Karpas-422 (cell line): ENCODE measurements at regions not wholly inside any gene's neighbourhood (a gene's known extent, or its start where the extent isn't known, plus 50 kb on each side); places are given as distances from the start of the nearest gene placed in this dataset.
"Not testable (repeated sequence)": the region's sequence is repeated elsewhere in the genome, so short reads cannot be mapped to it uniquely, and the experiment has no call there.

Source experiments
- DNase-seq: peaks from one replicate; pipeline ENCODE4 v3.0.0-alpha.2; 2015
- H2AFZ ChIP-seq: fragments of 200-600 bp; sonication (generic); 2 replicates; pipeline ENCODE4 v1.6.1; 2014; ENCODE audit warnings: antibody characterized with exemption, low read length, mixed read lengths
- H3K27ac ChIP-seq: fragments of 200-600 bp; sonication (generic); 2 replicates; pipeline ENCODE4 v1.5.1; 2014; ENCODE audit warnings: mild to moderate bottlenecking, low read length, moderate library complexity
- H3K27me3 ChIP-seq: fragments of 200-600 bp; sonication (generic); 2 replicates; pipeline ENCODE4 v1.6.1; 2014; ENCODE audit warnings: low read length, mixed read lengths
- H3K36me3 ChIP-seq: fragments of 200-600 bp; sonication (generic); 2 replicates; pipeline ENCODE4 v1.6.1; 2014; ENCODE audit warnings: low read length, mixed read lengths; ENCODE audit not compliant: insufficient read depth
- H3K4me1 ChIP-seq: fragments of 200-600 bp; sonication (generic); 2 replicates; pipeline ENCODE4 v1.6.1; 2014; ENCODE audit warnings: mild to moderate bottlenecking, low read length, mixed read lengths
- H3K4me2 ChIP-seq: fragments of 200-600 bp; sonication (generic); 2 replicates; pipeline ENCODE4 v1.6.1; 2014; ENCODE audit warnings: low read length, low read depth, mild to moderate bottlenecking; ENCODE audit not compliant: poor library complexity, severe bottlenecking
- H3K4me3 ChIP-seq: fragments of 200-600 bp; sonication (generic); 2 replicates; pipeline ENCODE4 v1.5.1; 2014; ENCODE audit warnings: mild to moderate bottlenecking, antibody characterized with exemption, low read length, mixed read lengths
- H3K79me2 ChIP-seq: fragments of 200-600 bp; sonication (generic); 2 replicates; pipeline ENCODE4 v1.6.1; 2014; ENCODE audit warnings: mild to moderate bottlenecking, low read length, mixed read lengths
- H3K9ac ChIP-seq: fragments of 200-600 bp; sonication (generic); 2 replicates; pipeline ENCODE4 v1.6.0; 2014; ENCODE audit warnings: low read length
- H3K9me2 ChIP-seq: fragments of 200-600 bp; sonication (generic), shearing (Covaris generic); replicated peaks from 2 replicates; pipeline ENCODE4 v1.6.0; 2014; ENCODE audit warnings: mild to moderate bottlenecking, low read length, moderate library complexity; ENCODE audit not compliant: insufficient read depth
- H3K9me3 ChIP-seq: fragments of 300-700, 200-600 bp; sonication (generic); 2 replicates; pipeline ENCODE4 v1.6.1; 2014; ENCODE audit warnings: low read length, mixed read lengths
- H4K20me1 ChIP-seq: fragments of 200-600 bp; sonication (generic); 2 replicates; pipeline ENCODE4 v1.6.1; 2014; ENCODE audit warnings: mild to moderate bottlenecking, antibody characterized with exemption, low read length, low read depth; ENCODE audit not compliant: insufficient read depth

GRCh38 chr10:62974795-62975194 is 158.3 kb upstream of the NRBF2 start:
- H3K27me3 ChIP-seq, H3K79me2 ChIP-seq, H3K9ac ChIP-seq, DNase-seq, H2AFZ ChIP-seq, H3K4me1 ChIP-seq, H3K36me3 ChIP-seq, H3K9me3 ChIP-seq, H3K4me3 ChIP-seq, H4K20me1 ChIP-seq, H3K9me2 ChIP-seq, H3K27ac ChIP-seq, H3K4me2 ChIP-seq: not testable (repeated sequence)

- H3K79me2 ChIP-seq, result no peaks in the 10 kb centered on the region
- no peak overlapping the region for H3K9ac ChIP-seq
- no peaks in the 10 kb centered on the region for H3K9me2 ChIP-seq
- no peaks in the 10 kb centered on the region for H3K9me3 ChIP-seq
- H3K4me2 ChIP-seq, result no peak overlapping the region
- no peak overlapping the region for H3K27ac ChIP-seq
- no peaks in the 10 kb centered on the region for H4K20me1 ChIP-seq
- no peak overlapping the region for H3K4me3 ChIP-seq
- no peaks in the 10 kb centered on the region for H3K36me3 ChIP-seq
- no peak overlapping the region for H2AFZ ChIP-seq
- no peaks in the 10 kb centered on the region for H3K4me1 ChIP-seq
- H3K27me3 ChIP-seq, result no peaks in the 10 kb centered on the region
- no peak for DNase-seq
Observed at GRCh38 chr10:62972103-62972502, 155.9 kb upstream of the EGR2 start.

DNA sequence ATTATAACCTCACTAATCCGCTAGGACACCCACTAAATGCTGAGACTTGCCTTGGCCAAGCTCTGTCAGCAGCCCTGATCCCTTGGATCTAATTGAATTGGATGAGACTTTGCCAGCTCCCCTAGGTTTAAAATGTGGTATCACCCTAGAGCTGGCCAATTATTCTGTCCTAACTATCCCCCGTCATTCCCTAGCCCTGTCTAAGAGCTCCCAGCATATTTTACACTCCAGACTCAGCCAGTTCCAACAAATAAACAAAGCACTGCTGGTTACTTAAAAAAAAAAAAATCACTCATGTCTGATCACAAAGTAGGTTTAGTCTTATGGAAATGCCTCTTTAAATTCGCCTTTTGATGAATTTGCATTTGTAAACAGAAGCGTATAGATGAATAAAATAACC is 147.9 kb upstream of the EGR2 start:
- H3K9ac ChIP-seq, result no peak overlapping the region
- no peak overlapping the region for H3K4me2 ChIP-seq
- DNase-seq, result no peak
- H3K27ac ChIP-seq, result no peak overlapping the region
- no peaks in the 10 kb centered on the region for H3K9me2 ChIP-seq
- H3K27me3 ChIP-seq, result no peaks in the 10 kb centered on the region
- H3K9me3 ChIP-seq, result no peaks in the 10 kb centered on the region
- no peaks in the 10 kb centered on the region for H3K4me1 ChIP-seq
- H3K36me3 ChIP-seq, result no peaks in the 10 kb centered on the region
- no peak overlapping the region for H3K4me3 ChIP-seq
- no peaks in the 10 kb centered on the region for H3K79me2 ChIP-seq
- H2AFZ ChIP-seq, result no peak overlapping the region
- H4K20me1 ChIP-seq, result no peaks in the 10 kb centered on the region

- no peak overlapping the region for H3K27ac ChIP-seq
- peak; percentile 42 for DNase-seq
- H3K9me3 ChIP-seq, result no peaks in the 10 kb centered on the region
- H4K20me1 ChIP-seq, result no peaks in the 10 kb centered on the region
- H3K9ac ChIP-seq, result no peak overlapping the region
- H3K27me3 ChIP-seq, result no peaks in the 10 kb centered on the region
- no peak overlapping the region for H2AFZ ChIP-seq
- no peak overlapping the region for H3K4me3 ChIP-seq
- no peak overlapping the region for H3K4me2 ChIP-seq
- no peaks in the 10 kb centered on the region for H3K4me1 ChIP-seq
- H3K9me2 ChIP-seq, result no peaks in the 10 kb centered on the region
- no peaks in the 10 kb centered on the region for H3K79me2 ChIP-seq
- H3K36me3 ChIP-seq, result no peaks in the 10 kb centered on the region
Observed at GRCh38 chr10:62961951-62962523, 145.9 kb upstream of the EGR2 start.

- no peaks in the 10 kb centered on the region for H3K9me2 ChIP-seq
- no peaks in the 10 kb centered on the region for H3K79me2 ChIP-seq
- DNase-seq, result no peak
- no peak overlapping the region for H3K27ac ChIP-seq
- no peak overlapping the region for H3K9ac ChIP-seq
- no peaks in the 10 kb centered on the region for H3K4me1 ChIP-seq
- no peaks in the 10 kb centered on the region for H3K27me3 ChIP-seq
- H2AFZ ChIP-seq, result no peak overlapping the region
- no peaks in the 10 kb centered on the region for H4K20me1 ChIP-seq
- H3K4me2 ChIP-seq, result no peak overlapping the region
- H3K36me3 ChIP-seq, result no peaks in the 10 kb centered on the region
- H3K4me3 ChIP-seq, result no peak overlapping the region
- H3K9me3 ChIP-seq, result no peaks in the 10 kb centered on the region
Observed at GRCh38 chr10:62960416-62960815, 144.2 kb upstream of the EGR2 start.

DNA sequence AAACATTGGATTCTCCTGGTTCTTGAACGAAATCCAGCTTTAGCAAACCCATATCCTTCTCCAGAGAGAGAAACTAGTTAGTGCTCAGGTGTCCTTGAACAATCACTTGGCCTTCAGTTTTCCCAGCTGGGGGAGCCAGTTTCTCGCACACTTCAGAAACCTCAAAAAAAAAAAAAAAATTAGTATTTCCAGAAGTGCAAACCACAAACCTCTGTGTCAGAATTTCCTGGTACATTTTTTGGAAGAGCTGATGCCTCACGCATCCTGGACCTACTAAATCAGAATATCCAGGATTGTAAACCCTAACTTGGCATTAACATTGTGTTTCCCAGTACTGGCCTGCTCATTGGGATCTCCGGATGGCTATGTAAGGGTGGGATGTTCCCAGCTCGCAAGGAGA is 143.4 kb upstream of the EGR2 start:
- Histone ChIP-seq H4K20me1 (no peaks in the 10 kb centered on the region), H3K36me3 (no peaks in the 10 kb centered on the region), H3K9ac (no peak overlapping the region), H3K9me2 (no peaks in the 10 kb centered on the region), H3K4me2 (no peak overlapping the region), H3K27ac (no peak overlapping the region), H3K27me3 (no peaks in the 10 kb centered on the region), H2AFZ (no peak overlapping the region), H3K9me3 (no peaks in the 10 kb centered on the region), H3K4me3 (no peak overlapping the region), H3K79me2 (no peaks in the 10 kb centered on the region), H3K4me1 (no peaks in the 10 kb centered on the region)
- no peak for DNase-seq

GRCh38 chr10:62958980-62959379 is 142.8 kb upstream of the EGR2 start:
- no peaks in the 10 kb centered on the region for H3K9me2 ChIP-seq
- no peak for DNase-seq
- H4K20me1 ChIP-seq, result no peaks in the 10 kb centered on the region
- H2AFZ ChIP-seq, result no peak overlapping the region
- no peak overlapping the region for H3K9ac ChIP-seq
- H3K4me2 ChIP-seq, result no peak overlapping the region
- H3K27ac ChIP-seq, result no peak overlapping the region
- no peaks in the 10 kb centered on the region for H3K4me1 ChIP-seq
- no peaks in the 10 kb centered on the region for H3K9me3 ChIP-seq
- no peaks in the 10 kb centered on the region for H3K36me3 ChIP-seq
- no peaks in the 10 kb centered on the region for H3K27me3 ChIP-seq
- H3K4me3 ChIP-seq, result no peak overlapping the region
- H3K79me2 ChIP-seq, result no peaks in the 10 kb centered on the region

- Histone ChIP-seq H2AFZ (no peak overlapping the region), H3K27me3 (no peaks in the 10 kb centered on the region), H3K27ac (no peak overlapping the region), H3K9ac (no peak overlapping the region), H3K4me3 (no peak overlapping the region), H3K9me3 (no peaks in the 10 kb centered on the region), H4K20me1 (no peaks in the 10 kb centered on the region), H3K4me1 (no peaks in the 10 kb centered on the region), H3K9me2 (no peaks in the 10 kb centered on the region), H3K36me3 (no peaks in the 10 kb centered on the region), H3K4me2 (no peak overlapping the region), H3K79me2 (no peaks in the 10 kb centered on the region)
- DNase-seq, result no peak
Observed at GRCh38 chr10:62946278-62946677, 130.1 kb upstream of the EGR2 start.

DNA sequence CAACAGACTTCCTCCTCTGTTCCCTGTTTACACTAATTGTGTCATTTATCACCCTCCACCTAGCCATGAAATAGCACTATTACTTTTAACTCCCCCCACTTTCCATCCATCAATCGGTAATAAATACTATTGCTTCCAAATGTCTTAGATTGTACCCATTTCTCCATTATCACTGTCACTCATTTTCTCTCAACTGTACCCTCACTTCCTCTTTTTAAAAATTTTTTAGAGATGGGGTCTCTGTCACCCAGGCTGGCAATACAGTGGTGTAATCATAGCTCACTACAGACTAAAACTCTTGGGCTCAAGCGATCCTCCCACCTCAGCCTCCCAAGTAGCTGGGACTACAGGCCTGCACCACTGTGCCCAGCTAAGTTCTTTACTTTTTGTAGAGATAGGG is 123.5 kb upstream of the EGR2 start:
- no peaks in the 10 kb centered on the region for H3K36me3 ChIP-seq

More for the DNA sequence above, 123.5 kb upstream of the EGR2 start:
- Histone ChIP-seq H2AFZ (no peak overlapping the region), H3K4me2 (no peak overlapping the region), H3K9ac (no peak overlapping the region), H3K9me3 (no peaks in the 10 kb centered on the region), H3K4me1 (no peaks in the 10 kb centered on the region), H3K9me2 (no peaks in the 10 kb centered on the region), H4K20me1 (no peaks in the 10 kb centered on the region), H3K4me3 (no peak overlapping the region), H3K79me2 (no peaks in the 10 kb centered on the region), H3K27me3 (no peaks in the 10 kb centered on the region), H3K27ac (no peak overlapping the region)
- DNase-seq, result no peak
